HG02970 (cell line): ENCODE measurements at regions not wholly inside any gene's neighbourhood (a gene's known extent, or its start where the extent isn't known, plus 50 kb on each side); places are given as distances from the start of the nearest gene placed in this dataset.

Experiments
- ATAC-seq: cut with Tn5 transposase; IDR thresholded peaks from one replicate; pipeline ENCODE4 v1.9.1; 2021; ENCODE audit warnings: mild to moderate bottlenecking, moderate library complexity, moderate number of reproducible peaks; ENCODE audit not compliant: unreplicated experiment, low FRiP score

- ATAC-seq: no peak
Observed at GRCh38 chr10:78731675-78732074, 337.1 kb upstream of the ZMIZ1 start.

GRCh38 chr10:78732381-78732780 is 336.4 kb upstream of the ZMIZ1 start:
- no peak for ATAC-seq

- no peak for ATAC-seq
Observed at GRCh38 chr10:78736926-78737630, 331.7 kb upstream of the ZMIZ1 start.

GRCh38 chr10:78737883-78738856 is 330.6 kb upstream of the ZMIZ1 start:
- no peak for ATAC-seq

- no peak for ATAC-seq
Observed at GRCh38 chr10:78738861-78739260, 329.9 kb upstream of the ZMIZ1 start.

- no peak for ATAC-seq
Observed at GRCh38 chr10:78739444-78740053, 329.2 kb upstream of the ZMIZ1 start.

- ATAC-seq: no peak
Observed at GRCh38 chr10:78740976-78741915, 327.5 kb upstream of the ZMIZ1 start.

GRCh38 chr10:78742406-78742729 is 326.4 kb upstream of the ZMIZ1 start:
- ATAC-seq: no peak

- ATAC-seq: no peak
Observed at GRCh38 chr10:78742730-78743615, 325.8 kb upstream of the ZMIZ1 start.

- ATAC-seq: no peak
Observed at GRCh38 chr10:78744056-78744455, 324.7 kb upstream of the ZMIZ1 start.

- ATAC-seq: no peak
Observed at GRCh38 chr10:78744491-78745090, 324.2 kb upstream of the ZMIZ1 start.

- no peak for ATAC-seq
Observed at GRCh38 chr10:78745441-78745840, 323.3 kb upstream of the ZMIZ1 start.

GRCh38 chr10:78746155-78746763 is 322.5 kb upstream of the ZMIZ1 start:
- no peak for ATAC-seq

- no peak for ATAC-seq
Observed at GRCh38 chr10:78747401-78748234, 321.1 kb upstream of the ZMIZ1 start.

GRCh38 chr10:78748235-78748533 is 320.6 kb upstream of the ZMIZ1 start:
- ATAC-seq: no peak

- no peak for ATAC-seq
Observed at GRCh38 chr10:78749200-78749599, 319.6 kb upstream of the ZMIZ1 start.

- no peak for ATAC-seq
Observed at GRCh38 chr10:78749898-78750297, 318.9 kb upstream of the ZMIZ1 start.

GRCh38 chr10:78750418-78750817 is 318.3 kb upstream of the ZMIZ1 start:
- no peak for ATAC-seq
